GM10266 (cell line): ENCODE measurements at regions not wholly inside any gene's neighbourhood (a gene's known extent, or its start where the extent isn't known, plus 50 kb on each side); places are given as distances from the start of the nearest gene placed in this dataset.

Experiments used
- DNase-seq: peaks from one replicate; pipeline ENCODE4 v3.0.0; 2012; ENCODE audit errors: extremely low spot score
- TF ChIP-seq, protein P1 (sequence below): IDR thresholded peaks from 2 replicates; pipeline ENCODE4 v1.5.1; 2012; ENCODE audit warnings: mild to moderate bottlenecking, low read depth; ENCODE audit not compliant: control insufficient read depth, insufficient read depth; ENCODE audit errors: missing control alignments

GRCh38 chr10:8254350-8254749, 199.9 kb downstream of the GATA3 start:
- no peak for DNase-seq
- TF ChIP-seq, protein P1, sequence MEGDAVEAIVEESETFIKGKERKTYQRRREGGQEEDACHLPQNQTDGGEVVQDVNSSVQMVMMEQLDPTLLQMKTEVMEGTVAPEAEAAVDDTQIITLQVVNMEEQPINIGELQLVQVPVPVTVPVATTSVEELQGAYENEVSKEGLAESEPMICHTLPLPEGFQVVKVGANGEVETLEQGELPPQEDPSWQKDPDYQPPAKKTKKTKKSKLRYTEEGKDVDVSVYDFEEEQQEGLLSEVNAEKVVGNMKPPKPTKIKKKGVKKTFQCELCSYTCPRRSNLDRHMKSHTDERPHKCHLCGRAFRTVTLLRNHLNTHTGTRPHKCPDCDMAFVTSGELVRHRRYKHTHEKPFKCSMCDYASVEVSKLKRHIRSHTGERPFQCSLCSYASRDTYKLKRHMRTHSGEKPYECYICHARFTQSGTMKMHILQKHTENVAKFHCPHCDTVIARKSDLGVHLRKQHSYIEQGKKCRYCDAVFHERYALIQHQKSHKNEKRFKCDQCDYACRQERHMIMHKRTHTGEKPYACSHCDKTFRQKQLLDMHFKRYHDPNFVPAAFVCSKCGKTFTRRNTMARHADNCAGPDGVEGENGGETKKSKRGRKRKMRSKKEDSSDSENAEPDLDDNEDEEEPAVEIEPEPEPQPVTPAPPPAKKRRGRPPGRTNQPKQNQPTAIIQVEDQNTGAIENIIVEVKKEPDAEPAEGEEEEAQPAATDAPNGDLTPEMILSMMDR, result no peak

GRCh38 chr10:8255301-8255700, 200.8 kb downstream of the GATA3 start:
- no peak for DNase-seq
- TF ChIP-seq, protein P1, result no peak

DNA sequence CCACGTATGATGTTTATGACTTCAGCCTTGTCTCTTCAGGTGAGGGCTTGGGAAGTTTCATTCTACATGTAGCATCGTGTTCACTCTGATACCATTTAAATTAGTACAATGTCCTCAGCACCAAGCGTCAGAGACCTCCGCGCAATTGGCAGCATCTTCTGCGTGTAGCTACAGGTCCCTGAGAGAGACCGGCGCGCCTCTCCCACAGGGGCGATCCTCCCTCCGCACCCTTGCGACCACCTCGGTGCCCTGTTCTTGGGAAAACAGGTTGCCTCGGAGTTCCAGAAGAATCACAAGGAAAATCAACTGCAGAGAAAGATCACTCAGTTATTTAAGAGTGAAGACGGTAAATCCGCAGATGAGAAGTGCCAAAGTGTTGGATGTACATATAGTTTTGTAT, 206.2 kb downstream of the GATA3 start:
- TF ChIP-seq, protein P1, result no peak
- DNase-seq, result no peak

DNA sequence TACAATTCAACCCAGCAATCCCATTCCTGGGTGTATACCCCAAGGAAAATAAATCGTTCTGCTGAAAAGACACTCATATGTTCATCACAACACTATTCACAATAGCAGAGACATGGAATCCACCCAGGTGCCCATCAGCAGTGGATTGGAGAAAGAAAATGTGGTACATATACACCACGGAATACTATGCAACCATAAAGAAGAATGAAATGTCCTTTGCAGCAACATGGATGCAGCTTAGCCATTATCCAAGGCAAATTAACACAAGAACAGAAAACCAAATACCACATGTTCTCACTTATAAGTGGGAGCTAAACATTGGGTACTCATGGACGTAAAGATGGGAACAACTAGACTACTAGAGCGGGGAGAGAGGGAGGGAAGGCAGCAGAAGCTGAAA, 207.8 kb downstream of the GATA3 start:
- TF ChIP-seq, protein P1, result no peak

GRCh38 chr10:8269976-8270375, 215.5 kb downstream of the GATA3 start:
- DNase-seq, result no peak
- TF ChIP-seq, protein P1, result no peak

More for the DNA sequence above, 207.8 kb downstream of the GATA3 start:
- DNase-seq, result no peak

DNA sequence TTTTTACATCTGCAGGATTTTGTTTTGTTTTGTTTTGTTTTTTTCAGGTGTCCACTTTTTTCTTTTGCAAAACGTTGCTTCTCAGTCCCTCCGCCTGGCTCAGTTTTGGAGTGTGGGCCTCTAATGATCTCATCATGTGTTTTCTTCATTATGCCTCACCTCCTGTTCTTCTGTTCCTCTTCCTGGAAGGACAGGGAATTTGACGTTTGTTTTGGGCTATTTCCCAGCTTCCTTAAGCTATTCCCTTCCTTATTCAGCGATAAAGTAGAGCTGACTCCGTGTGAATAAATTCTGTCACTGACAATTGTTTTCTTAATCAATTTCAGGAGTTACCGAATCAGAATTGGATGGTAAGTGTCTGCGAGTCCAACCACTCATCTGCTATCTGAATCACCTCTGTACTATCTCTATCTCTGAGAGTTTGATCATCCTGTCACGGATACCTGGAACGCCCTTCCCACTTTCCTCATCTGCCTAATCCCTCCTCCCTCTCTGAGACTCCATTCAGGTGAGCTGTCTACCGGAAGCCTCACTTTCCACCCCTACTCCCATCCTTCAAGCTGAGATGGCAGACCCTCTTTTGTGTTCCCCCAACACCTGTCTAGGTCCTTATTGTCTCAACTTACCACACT, 218.4 kb downstream of the GATA3 start:
- no peak for DNase-seq
- TF ChIP-seq, protein P1, result no peak

DNA sequence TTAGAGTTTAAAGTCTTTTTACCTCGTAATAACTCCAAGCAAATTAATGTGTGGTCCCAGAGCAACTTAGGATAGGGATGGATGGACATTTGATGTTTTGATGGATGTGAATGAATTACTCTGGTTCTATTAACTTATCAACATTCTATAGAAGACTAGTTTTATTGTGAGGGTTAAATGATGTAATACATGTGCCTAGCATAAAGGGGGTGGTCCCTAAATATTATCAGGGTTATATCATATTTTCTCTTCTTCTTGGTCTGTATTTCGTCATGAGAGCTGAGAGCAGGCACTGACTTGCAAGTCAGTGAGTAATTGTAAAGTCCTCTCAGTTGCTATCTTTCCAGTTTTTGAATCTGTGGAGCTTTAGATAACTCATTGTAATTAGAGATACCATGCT, 219.3 kb downstream of the GATA3 start:
- DNase-seq, result no peak
- TF ChIP-seq, protein P1, result no peak
